CD4-positive, alpha-beta T cell treated with Interleukin-1 beta for 1 hour (primary cell): ENCODE measurements at regions not wholly inside any gene's neighbourhood (a gene's known extent, or its start where the extent isn't known, plus 50 kb on each side); places are given as distances from the start of the nearest gene placed in this dataset.

Source experiments
- DNase-seq, 2 donors: peaks; one replicate each; pipeline ENCODE4 v3.0.0-alpha.2; 2020 to 2022

- DNase-seq, result no peak
Measured at GRCh38 chr1:114222920-114223319, 69.3 kb upstream of the SYT6 start.

GRCh38 chr1:114219172-114219868 is 65.7 kb upstream of the SYT6 start:
- no peak for DNase-seq

GRCh38 chr1:114218361-114219171 is 64.9 kb upstream of the SYT6 start:
- DNase-seq, result no peak

GRCh38 chr1:114216431-114217173 is 62.9 kb upstream of the SYT6 start:
- DNase-seq, result no peak

- DNase-seq, result no peak
Measured at GRCh38 chr1:114215436-114215835, 61.8 kb upstream of the SYT6 start.

- DNase-seq, result no peak
Measured at GRCh38 chr1:114214016-114214415, 60.3 kb upstream of the SYT6 start.

GRCh38 chr1:114209971-114210370 is 56.3 kb upstream of the SYT6 start:
- DNase-seq, result no peak

- DNase-seq, result no peak
Measured at GRCh38 chr1:114208714-114209113, 55.0 kb upstream of the SYT6 start.

GRCh38 chr1:114208106-114208505 is 54.4 kb upstream of the SYT6 start:
- DNase-seq, result no peak

- DNase-seq, result no peak
Measured at GRCh38 chr1:114207635-114208034, 54.0 kb upstream of the SYT6 start.

GRCh38 chr1:114206392-114206791 is 52.7 kb upstream of the SYT6 start:
- no peak for DNase-seq

- DNase-seq, result no peak
Measured at GRCh38 chr1:114203595-114204128, 50.0 kb upstream of the SYT6 start.
